Limb (tissue), 2 donors: ENCODE measurements at regions not wholly inside any gene's neighbourhood (a gene's known extent, or its start where the extent isn't known, plus 50 kb on each side); places are given as distances from the start of the nearest gene placed in this dataset.
"Not testable (repeated sequence)": the region's sequence is repeated elsewhere in the genome, so short reads cannot be mapped to it uniquely, and the experiment has no call there.

Experiments
- DNase-seq, 2 donors: peaks; one replicate each; pipeline ENCODE4 v3.0.0-alpha.2; 2016; ENCODE audit errors: extremely low spot score in 2 of 2

DNA sequence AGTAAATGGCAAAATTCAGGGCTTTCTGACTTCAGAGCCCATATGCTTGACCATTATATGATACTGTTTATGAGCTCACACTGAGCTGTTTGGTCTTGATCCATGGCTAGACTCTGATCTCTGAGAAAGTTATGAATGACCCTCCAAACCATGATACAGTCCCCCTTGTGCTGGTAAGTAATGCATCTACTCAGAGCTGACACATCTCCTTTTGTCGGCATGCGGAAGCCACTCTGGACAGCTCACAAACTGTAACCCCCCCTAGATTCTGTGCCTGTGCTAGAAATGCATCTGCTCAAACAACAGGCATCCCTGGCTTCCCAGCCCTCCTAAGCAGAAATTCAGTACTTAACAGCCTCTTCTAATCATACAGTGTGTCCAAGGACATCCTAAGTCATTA is 150.8 kb upstream of the RAG2 start:
- no peak for DNase-seq

DNA sequence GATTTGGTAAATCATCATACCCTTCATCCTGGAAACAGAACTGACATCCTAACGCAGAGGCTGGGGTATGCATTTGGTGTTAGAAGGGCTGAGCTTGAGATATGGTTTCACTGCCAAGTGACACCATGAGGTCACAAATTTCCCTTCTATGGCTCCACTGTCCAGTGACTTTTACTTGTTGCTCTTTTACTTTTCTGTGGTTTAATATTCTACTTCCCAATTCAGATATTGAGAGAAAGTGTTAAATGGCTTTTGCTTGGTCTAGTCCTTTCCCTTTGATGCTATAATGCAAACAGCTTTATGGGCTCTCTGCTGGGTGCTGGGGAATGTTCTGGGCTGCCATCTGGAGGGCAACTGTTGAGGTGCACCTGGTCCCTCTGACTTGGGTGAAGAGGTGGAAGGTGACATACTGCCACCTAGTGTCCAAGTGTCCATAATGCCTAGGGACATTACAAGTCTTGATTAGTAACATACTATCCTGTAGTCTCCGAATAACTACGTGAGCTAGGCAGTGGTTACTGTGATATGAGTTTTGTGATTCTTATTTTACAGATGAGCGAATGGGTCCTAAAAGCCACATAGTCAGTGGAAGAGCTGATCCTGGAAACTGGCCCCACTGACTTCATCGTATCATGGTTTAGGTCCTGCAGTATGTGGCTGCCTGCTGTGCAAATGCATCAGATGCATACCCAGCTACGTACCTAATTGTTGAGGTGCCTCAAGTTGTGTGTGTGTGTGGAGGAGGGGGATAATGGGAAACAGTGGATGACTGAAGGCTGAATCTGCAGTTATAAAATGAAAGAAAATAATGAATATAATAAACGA is 149.1 kb upstream of the RAG2 start:
- peak; percentile 84 to 88 for DNase-seq

DNA sequence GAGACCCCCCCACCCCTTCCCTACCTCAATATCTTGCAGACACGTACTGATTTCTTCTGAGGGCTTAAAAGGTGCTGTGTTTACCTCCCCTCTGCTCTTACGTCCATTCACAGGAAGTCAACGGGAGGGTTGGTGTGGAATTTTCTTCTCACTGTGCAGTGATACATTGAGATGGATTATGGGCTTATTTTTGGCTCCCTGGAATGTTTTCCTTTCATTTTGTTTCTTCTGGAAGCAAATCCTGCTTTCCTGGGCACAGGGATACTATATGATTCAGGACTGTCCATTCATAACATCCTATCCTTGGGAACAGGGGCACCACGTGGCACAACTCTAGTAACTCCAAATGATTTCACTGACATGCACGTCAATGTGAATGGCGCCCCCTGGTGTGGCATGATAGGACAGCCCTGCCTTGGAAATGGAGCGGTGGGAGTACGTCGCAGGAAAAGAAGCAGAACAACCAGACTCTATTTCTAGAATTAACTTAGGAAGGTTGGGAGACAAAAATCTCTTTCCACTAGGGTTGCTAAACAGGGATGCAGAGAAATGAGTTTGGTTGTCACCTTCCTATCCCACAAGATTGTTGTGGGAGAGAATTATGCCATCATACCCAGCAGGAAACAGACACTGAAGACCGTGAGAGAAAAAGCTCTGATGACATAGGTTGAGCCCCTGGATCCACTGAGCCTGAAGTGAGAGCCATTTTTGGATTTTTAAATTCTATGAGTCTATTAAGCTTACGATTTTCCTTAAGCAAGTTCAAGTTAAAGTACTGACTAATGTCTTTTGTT is 146.5 kb upstream of the RAG2 start:
- DNase-seq = peak; percentile 59 to 79

DNA sequence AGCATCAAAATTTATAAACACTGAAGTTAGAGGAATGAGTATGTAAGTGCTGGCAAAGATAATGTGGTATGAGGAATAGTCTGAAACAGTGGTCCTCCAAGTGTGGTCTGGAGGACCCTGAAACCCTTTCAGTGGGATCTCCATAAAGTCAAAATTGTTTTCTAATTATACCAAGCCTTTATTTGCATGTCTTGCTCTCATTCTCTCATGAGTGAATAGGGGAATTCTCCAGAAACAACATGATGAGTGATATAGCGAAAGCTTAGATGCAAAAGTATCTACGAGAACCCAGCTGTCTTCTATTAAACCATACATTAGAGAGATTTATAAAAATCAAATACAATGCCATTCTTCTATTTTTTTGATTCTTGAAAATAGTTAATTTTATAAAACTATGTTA is 145.0 kb upstream of the RAG2 start:
- no peak for DNase-seq

DNA sequence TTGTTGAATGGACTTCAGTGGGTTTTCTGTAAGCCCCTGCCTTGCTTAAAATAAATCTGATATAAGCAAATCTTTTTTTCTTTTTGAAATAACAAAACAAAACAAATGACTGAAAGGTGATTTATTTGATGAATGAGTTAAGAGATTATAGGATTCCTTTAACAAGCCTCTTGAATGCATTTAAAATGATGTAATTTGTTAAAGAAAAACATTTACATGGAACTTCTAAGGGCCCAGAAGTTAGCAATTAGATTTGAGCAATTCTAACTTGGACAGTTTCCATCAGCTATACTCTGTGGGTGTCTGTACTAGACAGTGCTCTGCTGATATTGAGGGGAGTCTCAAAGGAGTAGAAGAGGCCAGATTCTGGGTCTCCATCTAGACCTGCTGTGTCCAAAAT is 143.5 kb upstream of the RAG2 start:
- no peak for DNase-seq

DNA sequence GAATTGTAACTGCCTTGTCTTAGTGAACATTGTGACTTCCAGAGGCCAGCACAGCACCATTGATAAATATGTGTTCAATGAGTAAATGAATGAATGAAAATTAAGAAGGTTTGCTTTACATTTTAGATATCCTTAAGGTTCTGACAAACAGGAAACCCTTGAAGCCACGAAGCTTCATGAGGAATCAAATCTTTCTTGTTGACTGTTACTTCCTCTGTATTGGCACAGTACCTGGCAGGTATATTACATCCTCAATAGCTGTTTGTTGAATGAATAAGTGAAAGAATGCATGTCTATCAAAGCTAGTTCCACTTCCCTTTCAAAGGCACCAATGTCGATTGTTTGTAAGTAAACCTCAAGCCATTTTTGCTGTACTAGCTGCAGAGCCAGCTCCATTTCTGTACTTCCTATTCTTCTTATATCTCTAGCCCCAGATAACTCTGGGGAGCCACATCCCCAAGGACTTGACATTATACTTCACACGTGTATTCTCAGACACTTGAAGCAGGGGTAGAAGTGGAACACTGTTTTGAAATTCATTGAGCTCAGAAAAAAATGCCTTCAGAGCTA is 140.3 kb upstream of the RAG2 start:
- DNase-seq = no peak

DNA sequence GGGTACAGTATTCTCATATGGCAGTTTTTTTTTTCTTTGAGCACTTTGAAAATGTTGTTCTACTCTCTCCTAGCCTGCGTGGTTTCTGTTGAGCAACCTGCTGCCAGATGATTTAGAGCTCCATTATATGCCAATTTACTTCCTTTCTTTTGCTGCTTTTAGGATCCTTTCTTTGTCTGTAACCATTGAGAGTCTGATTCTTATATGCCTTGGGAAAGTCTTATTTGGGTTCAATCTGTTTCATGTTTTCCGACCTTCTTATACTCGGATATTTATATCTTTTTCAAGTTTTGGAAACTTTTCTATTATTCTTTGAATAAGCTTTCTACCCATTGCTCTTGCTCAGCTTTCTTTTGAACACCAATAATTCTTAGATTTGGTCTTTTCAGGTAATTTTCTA is 138.1 kb upstream of the RAG2 start:
- DNase-seq = no peak

DNA sequence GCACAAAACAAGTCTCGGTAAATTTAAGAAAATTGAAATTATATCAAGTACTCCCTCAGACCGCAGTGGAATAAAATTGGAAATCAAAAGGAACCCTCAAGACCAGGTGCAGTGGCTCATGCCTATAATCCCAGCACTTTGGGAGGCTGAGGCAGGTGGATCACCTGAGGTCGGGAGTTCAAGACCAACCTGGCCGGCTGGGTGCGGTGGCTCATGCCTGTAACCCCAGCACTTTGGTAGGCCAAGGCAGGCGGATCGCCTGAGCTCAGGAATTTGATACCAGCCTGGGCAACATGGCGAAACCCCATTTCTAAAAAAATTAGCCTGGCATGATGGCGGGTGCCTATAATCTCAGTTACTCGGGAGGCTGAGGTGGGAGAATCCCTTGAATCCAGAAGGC is 135.7 kb upstream of the RAG2 start:
- DNase-seq = not testable (repeated sequence)

DNA sequence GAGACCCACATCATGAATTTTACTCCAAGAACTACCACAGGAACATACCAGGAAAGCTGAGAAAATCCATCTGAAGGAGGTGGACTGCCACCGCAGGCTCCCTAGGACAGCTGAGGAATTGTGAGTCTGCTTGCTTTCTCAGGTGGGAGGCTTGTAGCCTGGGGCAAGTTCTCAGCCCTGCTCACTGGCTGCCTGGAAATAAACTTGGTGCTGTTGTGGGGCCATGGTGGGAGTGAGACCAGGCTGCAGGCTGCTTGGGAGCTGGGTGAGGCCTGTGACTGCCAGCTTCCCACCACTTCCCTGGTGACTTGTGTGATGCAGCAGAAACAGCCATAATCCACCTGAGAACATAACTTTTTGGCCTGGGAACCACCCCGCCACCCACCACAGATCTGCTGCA is 132.7 kb upstream of the RAG2 start:
- no peak for DNase-seq

DNA sequence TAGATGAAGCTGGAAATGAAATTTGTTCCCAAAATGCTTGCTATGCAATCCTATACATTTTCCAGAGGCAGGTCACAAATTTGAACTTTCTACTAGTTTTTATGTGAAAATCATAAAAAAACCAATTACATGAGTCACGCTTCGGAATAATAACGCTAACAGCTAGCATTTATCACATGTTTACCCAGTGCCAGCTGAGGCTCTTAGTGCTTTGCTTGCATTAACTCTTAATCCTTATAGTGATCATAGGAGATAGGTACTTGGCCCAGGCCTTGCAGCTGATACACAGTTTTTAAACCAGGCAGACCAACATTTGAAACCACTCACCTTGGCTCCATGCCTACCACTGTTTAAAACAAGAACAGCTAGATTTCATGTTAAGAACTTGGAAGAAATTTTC is 131.8 kb upstream of the RAG2 start:
- no peak for DNase-seq

DNA sequence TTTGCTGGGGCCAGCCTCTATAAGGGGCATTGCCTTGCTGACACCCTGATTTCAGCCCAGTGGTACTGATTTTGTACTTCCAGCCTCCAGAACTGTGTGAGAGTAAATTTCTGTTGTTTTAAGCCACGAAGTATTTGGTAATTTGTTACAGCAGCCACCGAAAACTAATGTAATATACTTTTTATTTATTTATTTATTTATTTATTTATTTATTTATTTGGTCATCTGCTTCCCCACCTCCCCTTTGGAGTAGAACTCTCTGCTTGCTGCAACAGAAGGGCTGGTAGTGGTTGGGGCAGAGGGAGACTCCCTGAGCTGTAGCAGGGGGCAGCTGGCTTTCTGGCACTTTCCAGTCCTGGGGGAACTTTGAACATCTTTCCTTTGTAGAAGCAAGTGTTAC is 128.4 kb upstream of the RAG2 start:
- DNase-seq = no peak

DNA sequence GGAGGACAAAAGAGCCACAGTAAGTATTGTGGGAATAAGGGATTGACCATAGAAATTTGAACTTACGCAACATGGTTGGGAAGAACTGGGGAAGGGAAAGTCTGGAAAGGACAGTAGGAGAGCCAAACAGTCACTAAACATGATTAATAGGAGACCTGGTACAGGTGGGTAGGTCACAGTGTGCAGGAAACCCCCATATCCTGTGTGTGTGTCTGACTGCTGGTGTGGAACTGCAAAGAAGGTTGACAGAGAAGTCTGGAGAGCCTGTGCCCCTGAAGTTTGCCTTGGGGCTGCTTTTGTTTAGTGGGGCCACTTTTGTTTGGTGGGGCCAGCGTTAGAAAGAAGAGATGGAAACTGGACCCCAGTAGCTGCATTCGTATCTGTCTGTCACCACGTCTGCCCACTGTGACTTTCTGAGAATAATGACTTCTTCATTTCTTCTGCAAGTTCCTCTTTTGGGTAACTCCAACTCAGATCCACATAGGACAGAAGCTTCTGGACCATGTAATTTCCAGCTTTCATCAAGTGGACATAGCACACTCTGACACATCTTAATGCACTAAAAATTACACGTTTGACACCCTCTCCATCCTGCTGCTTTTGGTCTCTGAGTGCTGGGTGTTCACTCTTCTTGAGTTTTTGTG is 126.8 kb upstream of the RAG2 start:
- DNase-seq = no peak

DNA sequence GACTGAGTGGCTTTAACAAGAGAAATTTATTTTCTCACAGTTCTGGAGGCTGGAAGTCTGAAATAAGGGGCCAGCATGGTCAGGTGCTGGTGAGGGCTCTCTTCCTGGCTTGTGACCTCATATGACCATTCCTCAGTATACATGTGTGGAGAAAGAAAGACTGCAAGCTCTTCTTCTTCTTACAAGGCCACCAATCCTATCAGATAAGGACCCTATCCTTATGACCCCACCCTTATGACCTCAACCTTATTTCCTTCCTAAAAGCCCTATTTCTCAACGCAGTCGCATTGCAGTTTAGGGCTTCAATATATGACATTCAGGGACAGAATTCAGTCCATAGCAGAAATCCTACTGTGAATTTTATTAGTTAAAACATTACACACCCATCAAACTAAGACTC is 124.4 kb upstream of the RAG2 start:
- no peak for DNase-seq

DNA sequence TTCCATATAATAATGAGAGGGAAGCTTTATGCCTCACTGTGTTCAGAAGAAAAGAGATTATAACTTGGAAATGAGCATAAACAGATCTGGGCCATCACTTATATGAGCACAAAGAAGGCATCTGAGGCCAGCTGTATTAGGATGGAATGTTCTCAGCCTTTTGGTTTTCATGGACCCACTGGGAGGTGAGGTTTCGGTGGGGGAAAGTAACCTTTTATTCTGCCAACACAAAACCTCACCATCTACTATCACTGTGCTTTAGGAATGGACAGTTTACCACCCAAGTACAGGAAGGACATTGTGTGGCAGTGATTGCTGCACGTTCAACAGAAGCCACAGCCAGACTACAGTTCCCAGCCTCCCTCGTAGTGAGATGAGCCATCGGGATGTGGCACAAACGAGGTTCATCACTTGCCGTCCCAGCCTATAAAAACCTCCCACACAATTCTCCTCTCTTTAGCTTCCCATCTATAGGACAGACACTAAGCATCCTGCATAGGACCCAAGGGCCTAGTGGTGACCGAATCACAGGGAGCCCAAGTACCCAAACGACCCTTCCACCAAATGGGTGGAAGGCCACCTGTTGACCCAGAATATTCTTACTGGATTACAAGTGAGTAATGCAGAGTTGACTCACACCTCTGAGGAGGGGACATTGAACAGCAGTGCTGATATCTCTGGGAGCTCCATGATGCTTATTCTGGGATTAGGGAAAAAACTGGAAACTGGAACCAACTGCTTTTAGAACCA is 121.5 kb upstream of the RAG2 start:
- no peak for DNase-seq

DNA sequence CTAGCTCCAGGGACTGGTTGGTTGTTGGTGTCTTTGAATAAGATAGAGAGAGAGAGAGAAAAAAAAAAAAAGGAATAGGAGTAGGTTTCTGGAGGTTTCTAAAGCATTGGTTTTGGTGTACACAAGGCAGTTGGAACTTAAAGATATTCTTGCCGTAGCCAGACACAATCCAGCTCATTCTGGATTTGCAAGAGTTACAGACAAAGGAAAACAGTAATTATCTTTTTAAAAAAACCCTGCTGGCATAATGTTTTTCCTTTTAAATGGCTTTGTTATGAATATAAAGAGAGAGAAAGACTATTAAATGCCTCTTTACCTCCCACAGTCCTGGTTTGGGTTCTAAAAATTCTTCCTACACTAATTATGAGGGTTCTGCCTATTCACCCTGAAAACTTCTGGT is 120.4 kb upstream of the RAG2 start:
- DNase-seq = no peak

DNA sequence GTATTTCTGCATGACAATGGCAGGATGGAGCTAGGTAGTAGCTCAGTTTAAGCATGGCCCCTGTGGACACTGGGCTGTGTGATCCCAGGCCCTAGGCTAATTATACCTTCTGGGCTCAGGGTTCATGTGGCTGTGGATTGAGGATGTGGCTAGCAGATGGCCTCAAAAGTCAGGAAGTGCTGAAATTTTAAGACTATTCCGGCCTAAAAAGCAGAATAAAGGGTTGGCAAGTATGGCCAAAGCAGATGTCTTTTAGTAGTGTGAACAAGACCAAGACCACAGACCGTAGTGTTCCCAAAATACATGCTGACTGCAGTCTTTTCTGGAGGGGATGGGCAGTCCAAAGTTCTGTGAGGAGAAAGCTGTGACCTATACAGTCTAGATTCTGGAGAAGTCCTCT is 115.7 kb upstream of the RAG2 start:
- no peak for DNase-seq

DNA sequence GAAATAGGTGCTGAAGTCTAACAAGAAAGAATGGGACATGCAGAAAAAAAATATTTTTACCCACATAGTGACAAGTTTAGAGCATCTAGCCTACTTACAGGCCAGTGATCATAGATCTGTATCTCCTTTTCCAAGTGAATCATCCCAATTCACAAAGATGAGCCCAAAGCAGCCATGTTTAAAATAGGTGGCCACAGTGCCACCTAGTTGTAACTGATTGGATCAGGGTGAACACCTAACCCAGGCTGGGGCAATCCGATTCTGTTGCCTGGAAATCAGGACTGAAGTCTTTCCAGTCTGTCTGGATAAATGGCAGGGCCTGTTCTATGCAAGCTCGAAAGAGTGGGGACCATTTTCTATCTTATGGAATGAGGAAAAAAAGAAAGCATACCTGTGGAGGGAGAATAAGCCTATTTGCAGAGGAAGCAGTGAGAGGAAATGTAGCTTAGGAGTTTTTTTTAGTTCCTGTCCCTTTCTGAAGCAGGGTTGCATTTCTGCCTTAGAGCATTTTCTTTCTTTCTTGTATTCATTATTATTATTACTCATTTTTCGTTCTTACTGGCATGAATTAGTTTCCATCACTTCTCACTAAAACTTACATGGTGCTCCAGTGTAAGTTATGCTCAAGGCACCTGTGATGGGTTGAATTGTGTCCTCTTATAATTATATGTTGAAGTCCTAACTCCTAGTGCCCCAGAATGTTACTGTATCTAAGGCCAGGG is 113.2 kb upstream of the RAG2 start:
- DNase-seq = no peak
